ENCODE measurements at regions not wholly inside any gene's neighbourhood (a gene's known extent, or its start where the extent isn't known, plus 50 kb on each side); places are given as distances from the start of the nearest gene placed in this dataset.

DNA sequence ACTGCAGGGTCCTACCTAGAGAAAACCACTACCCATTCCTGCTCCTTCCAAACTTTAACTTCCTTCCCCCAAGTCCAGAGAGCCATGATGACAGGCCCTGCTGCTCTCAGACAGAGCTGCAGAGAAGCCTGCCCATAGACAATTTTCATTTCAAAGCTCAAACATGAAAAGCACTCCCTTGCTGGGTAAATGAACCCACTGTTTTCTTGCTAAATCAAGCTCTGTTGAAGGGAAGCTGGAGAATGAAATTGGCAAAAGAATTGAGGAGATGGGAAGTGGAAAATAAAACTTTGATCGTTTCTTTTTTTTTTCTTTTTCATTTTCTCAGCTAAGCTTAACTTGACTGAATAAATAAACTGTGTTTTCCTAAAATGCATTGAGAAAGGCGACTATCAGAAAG is 331.1 kb upstream of the CPEB2 start:
- TF ChIP-seq EZH2 (IDR thresholded peaks at IDR 0.05) (no peak), EZH2phosphoT487 (IDR thresholded peaks at IDR 0.05) (no peak)
- TF ChIP-seq, protein P1, sequence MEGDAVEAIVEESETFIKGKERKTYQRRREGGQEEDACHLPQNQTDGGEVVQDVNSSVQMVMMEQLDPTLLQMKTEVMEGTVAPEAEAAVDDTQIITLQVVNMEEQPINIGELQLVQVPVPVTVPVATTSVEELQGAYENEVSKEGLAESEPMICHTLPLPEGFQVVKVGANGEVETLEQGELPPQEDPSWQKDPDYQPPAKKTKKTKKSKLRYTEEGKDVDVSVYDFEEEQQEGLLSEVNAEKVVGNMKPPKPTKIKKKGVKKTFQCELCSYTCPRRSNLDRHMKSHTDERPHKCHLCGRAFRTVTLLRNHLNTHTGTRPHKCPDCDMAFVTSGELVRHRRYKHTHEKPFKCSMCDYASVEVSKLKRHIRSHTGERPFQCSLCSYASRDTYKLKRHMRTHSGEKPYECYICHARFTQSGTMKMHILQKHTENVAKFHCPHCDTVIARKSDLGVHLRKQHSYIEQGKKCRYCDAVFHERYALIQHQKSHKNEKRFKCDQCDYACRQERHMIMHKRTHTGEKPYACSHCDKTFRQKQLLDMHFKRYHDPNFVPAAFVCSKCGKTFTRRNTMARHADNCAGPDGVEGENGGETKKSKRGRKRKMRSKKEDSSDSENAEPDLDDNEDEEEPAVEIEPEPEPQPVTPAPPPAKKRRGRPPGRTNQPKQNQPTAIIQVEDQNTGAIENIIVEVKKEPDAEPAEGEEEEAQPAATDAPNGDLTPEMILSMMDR (IDR thresholded peaks at IDR 0.05) = no peak
